BLaER1 (cell line): ENCODE measurements at regions not wholly inside any gene's neighbourhood (a gene's known extent, or its start where the extent isn't known, plus 50 kb on each side); places are given as distances from the start of the nearest gene placed in this dataset.

Experiments used
- H3K27ac ChIP-seq: shearing (Covaris generic); formaldehyde crosslinking; 2 replicates; pipeline ENCODE4 v1.8.1; 2022
- H3K27me3 ChIP-seq: shearing (Covaris generic); formaldehyde crosslinking; 2 replicates; pipeline ENCODE4 v1.8.1; 2022
- H3K36me3 ChIP-seq: shearing (Covaris generic); formaldehyde crosslinking; 2 replicates; pipeline ENCODE4 v1.8.1; 2022
- H3K4me1 ChIP-seq: shearing (Covaris generic); formaldehyde crosslinking; 2 replicates; pipeline ENCODE4 v1.8.1; 2022
- H3K4me2 ChIP-seq: shearing (Covaris generic); formaldehyde crosslinking; 2 replicates; pipeline ENCODE4 v1.8.1; 2022
- H3K4me3 ChIP-seq: shearing (Covaris generic); formaldehyde crosslinking; 2 replicates; pipeline ENCODE4 v1.8.1; 2022
- H3K9ac ChIP-seq: shearing (Covaris generic); formaldehyde crosslinking; 2 replicates; pipeline ENCODE4 v1.8.1; 2022
- H3K9me3 ChIP-seq: shearing (Covaris generic); formaldehyde crosslinking; 2 replicates; pipeline ENCODE4 v1.8.1; 2022
- H4K20me1 ChIP-seq: shearing (Covaris generic); formaldehyde crosslinking; 2 replicates; pipeline ENCODE4 v1.8.1; 2022
- Cebpa-rat ChIP-seq: shearing (Covaris generic); IDR thresholded peaks from 2 replicates; pipeline ENCODE4 v1.8.1; 2022

DNA sequence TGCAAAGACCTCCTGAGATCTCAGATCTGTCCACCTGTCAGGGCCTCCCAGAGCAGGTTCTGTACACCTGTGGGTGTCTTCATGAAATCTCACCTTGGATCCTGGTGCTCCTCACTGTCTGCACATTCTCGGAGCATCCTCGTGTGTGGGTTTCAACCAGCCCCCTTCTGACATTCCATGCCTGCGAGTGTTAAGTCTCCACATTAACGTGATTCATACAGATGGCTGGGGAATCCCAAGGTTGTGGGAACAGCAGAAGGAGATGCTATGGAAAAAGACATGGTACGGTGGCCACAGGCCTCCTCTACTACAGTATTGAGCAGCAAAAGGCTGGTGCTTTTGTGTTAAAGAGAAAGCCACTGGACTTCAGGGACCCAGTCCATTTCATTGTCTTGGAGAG is 556.5 kb downstream of the DHX35 start:
- Histone ChIP-seq H3K9me3 (no peaks in the 10 kb centered on the region), H4K20me1 (no peaks in the 10 kb centered on the region), H3K4me1 (no peaks in the 10 kb centered on the region), H3K27ac (no peak overlapping the region), H3K4me2 (no peak overlapping the region), H3K27me3 (no peaks in the 10 kb centered on the region), H3K9ac (no peak overlapping the region), H3K36me3 (no peaks in the 10 kb centered on the region), H3K4me3 (no peak overlapping the region)
- no peak for TF ChIP-seq Cebpa-rat

DNA sequence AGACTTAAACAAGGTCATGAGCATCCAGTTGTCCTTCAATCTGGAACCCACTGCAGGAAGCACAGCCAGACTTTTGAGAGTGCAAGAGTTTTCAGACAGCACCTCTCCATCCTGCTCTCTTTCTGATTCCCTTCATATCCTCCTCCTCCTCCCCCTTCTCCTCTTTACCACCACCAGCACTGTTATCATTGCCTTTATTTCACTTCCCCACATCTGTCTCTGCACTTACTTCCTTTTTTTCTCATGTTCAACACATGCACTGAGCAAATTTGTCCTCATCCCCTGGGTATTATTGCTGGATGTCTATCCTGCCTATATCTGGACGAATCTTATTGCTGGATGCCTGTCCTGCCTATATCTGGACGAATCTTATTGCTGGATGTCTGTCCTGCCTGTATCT is 554.8 kb downstream of the DHX35 start:
- Histone ChIP-seq H4K20me1 (no peaks in the 10 kb centered on the region), H3K9me3 (no peaks in the 10 kb centered on the region), H3K4me1 (no peaks in the 10 kb centered on the region), H3K4me2 (no peak overlapping the region), H3K9ac (no peak overlapping the region), H3K27me3 (no peaks in the 10 kb centered on the region), H3K4me3 (no peak overlapping the region), H3K36me3 (no peaks in the 10 kb centered on the region), H3K27ac (no peak overlapping the region)
- no peak for TF ChIP-seq Cebpa-rat

DNA sequence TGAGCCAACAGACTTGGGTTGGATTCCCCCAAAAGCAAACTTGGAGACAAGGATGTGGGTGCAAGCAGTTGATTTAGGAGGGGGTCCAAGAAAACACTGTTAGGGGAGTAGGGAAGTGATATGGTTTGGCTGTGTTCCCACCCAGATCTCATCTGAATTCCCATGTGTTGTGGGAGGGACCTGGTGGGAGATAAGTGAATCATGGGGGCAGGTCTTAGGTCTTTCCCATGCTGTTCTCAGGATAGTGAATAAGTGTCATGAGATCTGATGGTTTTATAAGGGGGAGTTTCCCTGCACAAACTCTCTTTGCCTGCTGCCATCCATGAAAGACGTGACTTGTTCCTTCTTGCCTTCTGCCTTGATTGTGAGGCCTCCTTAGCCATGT is 542.6 kb downstream of the DHX35 start:
- H3K4me1 ChIP-seq, result no peaks in the 10 kb centered on the region
- no peaks in the 10 kb centered on the region for H3K27me3 ChIP-seq
- H3K9ac ChIP-seq, result no peak overlapping the region
- no peak overlapping the region for H3K4me3 ChIP-seq
- no peaks in the 10 kb centered on the region for H4K20me1 ChIP-seq
- no peaks in the 10 kb centered on the region for H3K9me3 ChIP-seq
- H3K4me2 ChIP-seq, result no peak overlapping the region
- H3K36me3 ChIP-seq, result no peaks in the 10 kb centered on the region
- H3K27ac ChIP-seq, result no peak overlapping the region
- no peak for TF ChIP-seq Cebpa-rat

DNA sequence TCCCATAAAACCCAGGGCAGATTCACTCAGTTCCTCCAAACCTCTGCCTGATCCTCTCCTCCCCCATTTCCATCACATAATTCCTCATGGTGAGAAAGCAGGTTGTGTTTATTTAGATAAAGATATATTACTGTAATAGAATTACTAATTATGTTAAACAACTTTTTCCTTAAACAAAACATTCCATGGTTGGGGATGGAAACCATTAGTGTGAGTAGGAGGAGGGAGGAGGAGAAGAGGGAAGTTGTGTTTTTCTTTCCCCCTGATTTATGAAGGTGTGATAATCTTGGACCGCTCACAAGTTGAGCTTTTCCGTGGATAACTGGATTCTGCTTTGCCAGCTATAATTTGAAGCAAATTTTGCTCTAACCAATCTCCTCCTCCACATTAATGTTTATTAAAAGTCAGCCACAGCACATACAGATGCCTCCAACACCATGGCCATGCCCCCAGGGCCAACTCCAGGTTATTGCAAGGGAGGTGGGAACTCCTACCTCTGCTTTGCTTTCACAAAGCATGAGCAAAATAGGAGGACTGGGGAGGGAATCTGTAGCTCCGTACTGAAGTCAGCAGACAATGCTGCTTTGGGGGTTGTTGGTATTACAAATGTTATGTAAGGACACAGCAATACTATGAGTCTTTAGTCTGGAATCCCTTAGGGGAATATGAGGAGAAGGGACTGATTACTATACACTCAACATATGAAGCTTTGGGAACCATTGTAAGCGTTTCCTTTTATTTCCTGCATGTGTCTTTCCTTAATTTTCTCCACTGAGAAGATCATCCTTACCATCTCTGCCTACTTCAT is 542.0 kb downstream of the DHX35 start:
- H3K27me3 ChIP-seq, result no peaks in the 10 kb centered on the region
- TF ChIP-seq Cebpa-rat, result no peak
- no peaks in the 10 kb centered on the region for H3K4me1 ChIP-seq
- H4K20me1 ChIP-seq, result no peaks in the 10 kb centered on the region
- H3K9me3 ChIP-seq, result no peaks in the 10 kb centered on the region
- H3K36me3 ChIP-seq, result no peaks in the 10 kb centered on the region
- no peak overlapping the region for H3K27ac ChIP-seq
- no peak overlapping the region for H3K9ac ChIP-seq
- no peak overlapping the region for H3K4me3 ChIP-seq
- no peak overlapping the region for H3K4me2 ChIP-seq

DNA sequence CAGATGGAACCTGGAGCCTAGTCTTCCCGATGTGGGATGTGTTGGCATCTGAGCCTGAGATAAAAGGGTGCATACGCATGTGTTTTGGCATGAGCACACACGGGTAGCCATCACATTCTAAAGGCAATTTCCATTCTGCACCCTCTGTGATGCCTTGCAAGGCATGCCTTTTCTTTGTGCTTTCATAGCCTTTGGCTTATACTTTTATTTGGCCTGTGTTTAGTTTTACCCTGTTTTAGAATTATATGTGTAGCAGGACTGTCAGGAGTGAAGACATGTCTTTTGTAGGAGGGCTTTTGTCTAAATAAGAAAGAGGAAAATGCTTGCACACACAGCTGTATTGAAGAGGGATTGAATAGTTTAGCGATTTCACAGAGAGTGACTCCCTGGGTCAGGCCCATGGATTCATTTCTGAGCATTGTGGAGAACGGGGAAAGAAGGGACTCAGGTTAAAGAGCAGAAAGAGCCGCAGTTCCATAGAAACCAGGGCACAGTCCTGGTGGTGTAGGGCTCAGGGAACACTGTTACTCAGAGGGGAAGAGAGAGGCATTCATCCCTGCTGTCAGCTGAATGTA is 530.2 kb downstream of the DHX35 start:
- H3K36me3 ChIP-seq, result no peaks in the 10 kb centered on the region
- no peaks in the 10 kb centered on the region for H4K20me1 ChIP-seq
- no peak overlapping the region for H3K4me2 ChIP-seq
- no peaks in the 10 kb centered on the region for H3K9me3 ChIP-seq
- H3K9ac ChIP-seq, result no peak overlapping the region
- no peak overlapping the region for H3K27ac ChIP-seq
- H3K4me1 ChIP-seq, result no peaks in the 10 kb centered on the region
- H3K4me3 ChIP-seq, result no peak overlapping the region
- no peak for TF ChIP-seq Cebpa-rat
- no peaks in the 10 kb centered on the region for H3K27me3 ChIP-seq

DNA sequence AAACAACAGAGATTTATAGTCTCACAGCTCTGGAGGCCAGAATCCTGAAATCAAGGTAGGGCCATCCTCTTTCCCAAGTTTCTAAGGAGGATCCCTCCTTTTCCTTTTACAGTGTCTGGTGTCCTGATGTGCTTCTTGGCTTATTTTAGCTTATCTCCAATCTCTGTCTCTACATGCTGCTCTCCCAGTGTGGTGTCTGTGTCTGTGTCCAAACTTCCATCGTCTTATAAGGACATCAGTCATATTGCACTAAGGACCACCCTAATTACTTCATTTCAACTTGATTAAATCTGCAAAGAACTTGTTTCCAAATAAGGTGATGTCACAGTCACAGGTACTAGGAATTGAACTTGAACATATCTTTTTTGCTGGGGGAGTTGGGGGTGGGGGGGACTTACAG is 529.6 kb downstream of the DHX35 start:
- Histone ChIP-seq H3K4me2 (no peak overlapping the region), H3K4me3 (no peak overlapping the region), H3K9me3 (no peaks in the 10 kb centered on the region), H3K27me3 (no peaks in the 10 kb centered on the region), H3K4me1 (no peaks in the 10 kb centered on the region), H4K20me1 (no peaks in the 10 kb centered on the region), H3K27ac (no peak overlapping the region), H3K9ac (no peak overlapping the region), H3K36me3 (no peaks in the 10 kb centered on the region)
- TF ChIP-seq Cebpa-rat, result no peak

DNA sequence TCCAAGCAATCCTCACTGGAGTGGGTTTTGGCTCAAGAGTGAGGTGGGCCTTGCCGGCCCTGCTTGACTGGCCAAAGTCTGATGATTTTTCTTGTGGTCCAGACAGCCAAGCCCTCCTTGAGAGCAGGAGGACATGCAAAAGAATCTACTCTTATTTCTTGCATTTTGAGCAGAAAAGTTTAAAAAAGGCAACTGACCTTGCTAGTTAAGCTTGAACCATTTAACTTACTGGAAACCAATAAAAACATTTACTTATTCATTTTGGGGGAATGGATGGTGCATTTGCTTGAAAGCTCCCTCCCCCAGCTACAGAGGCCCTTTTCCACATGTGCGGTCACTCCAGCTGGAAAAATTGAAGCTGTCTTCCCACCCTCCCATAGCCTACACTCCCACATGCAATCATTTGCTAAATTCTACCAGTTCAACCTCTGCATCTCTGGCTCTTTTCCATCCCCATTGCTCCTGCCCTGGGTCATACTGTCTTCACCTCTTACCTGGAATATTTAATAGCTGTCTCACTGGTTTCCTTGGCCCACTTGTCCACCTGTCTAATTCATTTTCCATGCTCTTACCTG is 527.9 kb downstream of the DHX35 start:
- H3K4me1 ChIP-seq, result no peaks in the 10 kb centered on the region
- no peaks in the 10 kb centered on the region for H3K27me3 ChIP-seq
- H4K20me1 ChIP-seq, result no peaks in the 10 kb centered on the region
- no peak for TF ChIP-seq Cebpa-rat
- H3K9me3 ChIP-seq, result no peaks in the 10 kb centered on the region
- no peak overlapping the region for H3K9ac ChIP-seq
- H3K4me2 ChIP-seq, result no peak overlapping the region
- no peaks in the 10 kb centered on the region for H3K36me3 ChIP-seq
- H3K27ac ChIP-seq, result no peak overlapping the region
- H3K4me3 ChIP-seq, result no peak overlapping the region

DNA sequence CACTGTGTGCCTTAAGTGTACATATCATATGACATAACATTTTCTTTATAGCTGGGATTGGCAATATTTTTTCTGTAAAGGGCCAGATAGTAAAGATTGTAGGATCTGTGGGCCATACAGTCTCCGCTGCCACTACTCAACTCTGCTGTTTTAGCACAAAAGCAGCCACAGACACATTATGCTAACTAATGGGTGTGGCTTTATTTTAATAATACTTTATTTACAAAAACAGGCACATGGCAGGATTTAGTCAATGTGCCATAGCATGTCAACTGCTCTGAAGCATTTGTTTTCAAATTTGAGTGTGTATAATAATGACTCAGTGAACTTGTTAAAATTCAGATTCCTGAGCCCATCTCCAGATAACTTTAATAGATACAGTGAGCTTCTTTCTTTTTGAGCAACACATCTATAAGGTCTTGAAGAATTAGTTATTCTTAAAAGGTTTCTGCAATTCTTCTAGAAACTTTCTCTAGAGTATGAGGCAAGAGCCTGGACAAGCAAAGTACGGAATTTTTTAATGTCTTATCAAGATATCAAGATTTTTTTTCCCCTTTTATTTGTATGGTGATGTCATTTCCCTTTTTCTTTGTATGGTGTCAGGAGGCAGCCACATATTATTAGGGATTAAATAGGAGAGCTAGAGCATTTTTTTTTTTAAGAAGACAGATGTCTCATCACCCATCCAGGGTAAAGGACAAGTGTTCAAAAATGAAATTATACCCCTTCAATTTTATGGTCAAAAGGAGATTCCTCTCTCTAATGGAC is 518.3 kb downstream of the DHX35 start:
- H3K36me3 ChIP-seq, result no peaks in the 10 kb centered on the region
- H3K4me1 ChIP-seq, result no peaks in the 10 kb centered on the region
- H3K4me2 ChIP-seq, result no peak overlapping the region
- no peaks in the 10 kb centered on the region for H3K27me3 ChIP-seq
- H3K9ac ChIP-seq, result no peak overlapping the region
- no peak overlapping the region for H3K4me3 ChIP-seq
- no peak overlapping the region for H3K27ac ChIP-seq
- H3K9me3 ChIP-seq, result no peaks in the 10 kb centered on the region
- no peak for TF ChIP-seq Cebpa-rat
- no peaks in the 10 kb centered on the region for H4K20me1 ChIP-seq

DNA sequence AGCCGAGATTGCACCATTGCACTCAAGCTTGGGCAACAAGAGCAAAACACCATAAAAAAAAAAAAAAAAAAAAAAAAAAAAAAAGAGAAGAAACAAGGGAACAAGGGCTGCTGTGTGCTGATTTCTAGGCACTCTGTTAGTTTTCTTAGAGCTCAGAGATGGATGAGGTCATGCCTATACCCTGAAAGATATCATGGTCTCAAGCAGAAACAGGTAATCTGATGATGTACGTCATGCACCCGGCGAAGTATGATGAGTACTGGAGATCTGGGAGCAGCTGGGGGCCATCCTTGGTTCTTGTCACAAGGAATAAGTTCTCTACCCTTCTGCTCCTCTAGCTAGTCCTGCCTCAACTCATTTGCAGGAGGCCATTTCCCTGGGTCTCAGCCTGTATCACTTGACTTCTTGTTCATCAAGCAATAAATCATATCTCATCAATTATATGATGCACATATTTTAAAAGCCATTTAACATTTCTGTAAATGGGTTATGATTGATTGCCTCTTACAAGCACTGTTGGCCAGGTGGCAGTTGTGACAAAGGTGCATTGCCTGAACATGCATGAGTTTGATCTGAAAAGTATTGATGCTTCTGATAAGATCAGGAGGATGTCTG is 517.2 kb downstream of the DHX35 start:
- Histone ChIP-seq H3K4me3 (no peak overlapping the region), H4K20me1 (no peaks in the 10 kb centered on the region), H3K27ac (no peak overlapping the region), H3K9me3 (no peaks in the 10 kb centered on the region), H3K4me2 (no peak overlapping the region), H3K36me3 (no peaks in the 10 kb centered on the region), H3K9ac (no peak overlapping the region), H3K4me1 (no peaks in the 10 kb centered on the region), H3K27me3 (no peaks in the 10 kb centered on the region)
- TF ChIP-seq Cebpa-rat, result no peak
